ENCODE measurements at regions not wholly inside any gene's neighbourhood (a gene's known extent, or its start where the extent isn't known, plus 50 kb on each side); places are given as distances from the start of the nearest gene placed in this dataset.

GRCh38 chr11:19567996-19568395 lies 144.6 kb upstream of the NAV2 start:
- no peak overlapping the region for H3K4me3 ChIP-seq (ENCODE audit: low read depth, low read length)
- TF ChIP-seq, protein P1, sequence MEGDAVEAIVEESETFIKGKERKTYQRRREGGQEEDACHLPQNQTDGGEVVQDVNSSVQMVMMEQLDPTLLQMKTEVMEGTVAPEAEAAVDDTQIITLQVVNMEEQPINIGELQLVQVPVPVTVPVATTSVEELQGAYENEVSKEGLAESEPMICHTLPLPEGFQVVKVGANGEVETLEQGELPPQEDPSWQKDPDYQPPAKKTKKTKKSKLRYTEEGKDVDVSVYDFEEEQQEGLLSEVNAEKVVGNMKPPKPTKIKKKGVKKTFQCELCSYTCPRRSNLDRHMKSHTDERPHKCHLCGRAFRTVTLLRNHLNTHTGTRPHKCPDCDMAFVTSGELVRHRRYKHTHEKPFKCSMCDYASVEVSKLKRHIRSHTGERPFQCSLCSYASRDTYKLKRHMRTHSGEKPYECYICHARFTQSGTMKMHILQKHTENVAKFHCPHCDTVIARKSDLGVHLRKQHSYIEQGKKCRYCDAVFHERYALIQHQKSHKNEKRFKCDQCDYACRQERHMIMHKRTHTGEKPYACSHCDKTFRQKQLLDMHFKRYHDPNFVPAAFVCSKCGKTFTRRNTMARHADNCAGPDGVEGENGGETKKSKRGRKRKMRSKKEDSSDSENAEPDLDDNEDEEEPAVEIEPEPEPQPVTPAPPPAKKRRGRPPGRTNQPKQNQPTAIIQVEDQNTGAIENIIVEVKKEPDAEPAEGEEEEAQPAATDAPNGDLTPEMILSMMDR (IDR thresholded peaks at IDR 0.05; ENCODE audit: insufficient read depth, low read length) = no peak
- DNase-seq (ENCODE audit: low read depth) = no peak

GRCh38 chr11:19566583-19567379 lies 145.9 kb upstream of the NAV2 start:
- DNase-seq (ENCODE audit: low read depth) = no peak
- H3K4me3 ChIP-seq (ENCODE audit: low read depth, low read length) = no peak overlapping the region
- TF ChIP-seq, protein P1 (IDR thresholded peaks at IDR 0.05; ENCODE audit: insufficient read depth, low read length) = no peak

DNA sequence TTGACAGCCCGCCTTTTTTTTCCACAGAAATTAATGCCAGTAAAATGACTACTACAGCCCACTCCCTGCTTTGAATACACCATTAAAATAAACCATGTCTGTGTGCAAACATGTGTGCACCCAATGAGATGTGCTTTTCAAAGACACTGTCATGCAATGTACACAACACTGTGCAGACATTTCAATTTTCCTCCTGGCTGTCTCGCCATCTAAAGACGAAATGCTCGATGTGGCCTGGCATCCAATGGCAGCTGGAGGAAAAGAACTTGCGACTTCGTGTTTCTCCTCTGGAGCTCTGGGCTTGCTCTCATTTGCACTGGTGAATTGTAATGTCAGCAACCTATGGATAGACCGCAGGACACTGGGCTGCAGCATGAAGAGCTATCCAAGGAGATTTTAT lies 147.0 kb upstream of the NAV2 start:
- TF ChIP-seq, protein P1 (IDR thresholded peaks at IDR 0.05; ENCODE audit: insufficient read depth, low read length) = no peak
- no peak overlapping the region for H3K4me3 ChIP-seq (ENCODE audit: low read depth, low read length)
- no peak for DNase-seq (ENCODE audit: low read depth)

- DNase-seq (ENCODE audit: low read depth) = no peak
- H3K4me3 ChIP-seq (ENCODE audit: low read depth, low read length) = no peak overlapping the region
- TF ChIP-seq, protein P1 (IDR thresholded peaks at IDR 0.05; ENCODE audit: insufficient read depth, low read length) = no peak
Measured at GRCh38 chr11:19562156-19562555, 150.5 kb upstream of the NAV2 start.

DNA sequence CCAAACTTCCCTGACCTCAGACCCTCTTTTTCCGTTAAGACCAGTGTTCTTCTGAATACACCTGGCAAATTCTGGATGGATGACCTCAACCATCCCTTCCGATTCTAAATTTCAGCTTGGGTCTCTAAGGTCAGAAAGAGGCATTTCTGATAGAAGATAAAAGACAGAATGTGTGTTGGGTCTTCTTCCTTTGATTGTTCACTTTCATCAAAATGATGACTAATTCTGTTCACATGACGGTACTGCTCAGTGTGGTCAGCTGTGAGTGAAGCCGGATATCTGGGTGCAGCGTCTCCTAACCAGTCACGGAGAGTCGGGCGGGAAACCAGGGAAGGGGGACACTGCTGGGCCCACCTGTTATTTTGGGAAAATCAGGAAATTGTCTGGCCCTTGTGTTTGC lies 151.6 kb upstream of the NAV2 start:
- TF ChIP-seq, protein P1 (IDR thresholded peaks at IDR 0.05; ENCODE audit: insufficient read depth, low read length) = no peak
- H3K4me3 ChIP-seq (ENCODE audit: low read depth, low read length) = no peak overlapping the region
- DNase-seq (ENCODE audit: low read depth) = no peak

- no peak for DNase-seq (ENCODE audit: low read depth)
- no peak overlapping the region for H3K4me3 ChIP-seq (ENCODE audit: low read depth, low read length)
- TF ChIP-seq, protein P1 (IDR thresholded peaks at IDR 0.05; ENCODE audit: insufficient read depth, low read length) = no peak
Measured at GRCh38 chr11:19560156-19560555, 152.5 kb upstream of the NAV2 start.

- no peak for DNase-seq (ENCODE audit: low read depth)
- TF ChIP-seq, protein P1 (IDR thresholded peaks at IDR 0.05; ENCODE audit: insufficient read depth, low read length) = no peak
- H3K4me3 ChIP-seq (ENCODE audit: low read depth, low read length) = no peak overlapping the region
Measured at GRCh38 chr11:19559746-19560145, 152.9 kb upstream of the NAV2 start.
